Loucy (cell line): ENCODE measurements at regions not wholly inside any gene's neighbourhood (a gene's known extent, or its start where the extent isn't known, plus 50 kb on each side); places are given as distances from the start of the nearest gene placed in this dataset.

Experiments
- EZH2phosphoT487 ChIP-seq: fragments of 200-600 bp; IDR thresholded peaks from 2 replicates; pipeline ENCODE4 v1.6.1; 2018; ENCODE audit warnings: antibody characterized with exemption, mild to moderate bottlenecking, moderate library complexity, borderline replicate concordance
- TF ChIP-seq, protein P1 (sequence below): fragments of 200-600 bp; sonication (generic); conservative IDR thresholded peaks from 2 replicates; pipeline ENCODE4 v1.5.1; 2014; ENCODE audit warnings: mild to moderate bottlenecking, antibody characterized with exemption, low read length

DNA sequence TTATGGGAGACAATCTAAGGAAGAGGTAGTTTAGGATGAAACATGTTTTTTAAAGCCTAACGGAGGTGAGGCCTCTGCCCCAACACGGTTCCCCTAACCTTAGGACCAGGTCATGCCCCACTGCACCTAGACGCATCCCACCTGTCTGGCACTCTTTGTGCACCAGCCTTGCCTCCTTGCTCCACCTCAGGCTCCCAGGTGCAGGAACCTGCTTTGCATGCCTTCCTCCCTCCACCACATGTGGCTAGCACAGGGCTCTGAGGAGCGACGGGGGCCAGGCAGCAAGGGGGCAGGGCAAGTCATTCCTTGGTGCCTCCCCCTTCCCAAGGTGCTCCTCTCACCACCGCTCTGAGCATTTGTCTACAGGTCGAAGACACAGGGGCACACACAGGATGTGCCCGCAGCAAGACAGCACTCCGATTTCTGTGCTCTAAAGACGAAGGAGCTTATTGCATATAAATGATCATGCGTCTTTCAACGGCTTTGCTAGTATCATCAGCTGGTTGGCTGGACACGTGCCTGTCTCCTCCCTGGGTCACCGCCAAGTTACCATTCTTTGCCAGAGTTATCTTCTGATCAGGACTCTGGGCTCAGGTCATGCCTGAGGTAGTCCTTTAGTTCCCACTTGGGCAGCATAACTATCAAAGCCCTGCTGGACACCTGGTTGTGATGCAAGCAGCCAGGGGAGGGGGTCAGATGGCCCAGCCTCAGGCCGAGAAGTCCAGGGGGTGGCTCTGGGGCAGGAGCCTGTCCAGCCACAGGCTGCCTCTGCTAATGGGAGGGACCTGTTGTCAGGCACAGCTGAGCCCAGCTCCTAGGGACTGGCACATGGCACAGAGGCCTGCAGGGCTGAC lies 172.0 kb upstream of the NTM start:
- TF ChIP-seq, protein P1, sequence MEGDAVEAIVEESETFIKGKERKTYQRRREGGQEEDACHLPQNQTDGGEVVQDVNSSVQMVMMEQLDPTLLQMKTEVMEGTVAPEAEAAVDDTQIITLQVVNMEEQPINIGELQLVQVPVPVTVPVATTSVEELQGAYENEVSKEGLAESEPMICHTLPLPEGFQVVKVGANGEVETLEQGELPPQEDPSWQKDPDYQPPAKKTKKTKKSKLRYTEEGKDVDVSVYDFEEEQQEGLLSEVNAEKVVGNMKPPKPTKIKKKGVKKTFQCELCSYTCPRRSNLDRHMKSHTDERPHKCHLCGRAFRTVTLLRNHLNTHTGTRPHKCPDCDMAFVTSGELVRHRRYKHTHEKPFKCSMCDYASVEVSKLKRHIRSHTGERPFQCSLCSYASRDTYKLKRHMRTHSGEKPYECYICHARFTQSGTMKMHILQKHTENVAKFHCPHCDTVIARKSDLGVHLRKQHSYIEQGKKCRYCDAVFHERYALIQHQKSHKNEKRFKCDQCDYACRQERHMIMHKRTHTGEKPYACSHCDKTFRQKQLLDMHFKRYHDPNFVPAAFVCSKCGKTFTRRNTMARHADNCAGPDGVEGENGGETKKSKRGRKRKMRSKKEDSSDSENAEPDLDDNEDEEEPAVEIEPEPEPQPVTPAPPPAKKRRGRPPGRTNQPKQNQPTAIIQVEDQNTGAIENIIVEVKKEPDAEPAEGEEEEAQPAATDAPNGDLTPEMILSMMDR, result no peak
- TF ChIP-seq EZH2phosphoT487, result no peak
